SK-N-SH treated with all-trans-retinoic acid at 6 μM for 48 hours (cell line): ENCODE measurements at regions not wholly inside any gene's neighbourhood (a gene's known extent, or its start where the extent isn't known, plus 50 kb on each side); places are given as distances from the start of the nearest gene placed in this dataset.

Source experiments
- ESRRG ChIP-seq: fragments of 250-450 bp; sonication (Bioruptor Pico); IDR thresholded peaks from 2 replicates; pipeline ENCODE4 v1.6.1; 2021; ENCODE audit warnings: mild to moderate bottlenecking
- GLIS3 ChIP-seq: fragments of 250-450 bp; sonication (Bioruptor Pico); IDR thresholded peaks from 2 replicates; pipeline ENCODE4 v1.5.0; 2020; ENCODE audit warnings: mild to moderate bottlenecking, moderate library complexity
- OSR1 ChIP-seq: fragments of 250-450 bp; sonication (Bioruptor Pico); IDR thresholded peaks from 2 replicates; pipeline ENCODE4 v1.8.0; 2022; ENCODE audit warnings: moderate library complexity, mild to moderate bottlenecking, inconsistent platforms
- RARB ChIP-seq: fragments of 250-450 bp; sonication (Bioruptor Pico); IDR thresholded peaks from 2 replicates; pipeline ENCODE4 v1.8.0; 2021; ENCODE audit warnings: mild to moderate bottlenecking, moderate library complexity
- ZC3H10 ChIP-seq: fragments of 250-450 bp; sonication (Bioruptor Pico); IDR thresholded peaks from 2 replicates; pipeline ENCODE4 v1.5.1; 2021; ENCODE audit warnings: mild to moderate bottlenecking, moderate library complexity
- ZFP30 ChIP-seq: fragments of 450-650 bp; formaldehyde crosslinking; IDR thresholded peaks from 2 replicates; pipeline ENCODE4 v1.5.0; 2022; ENCODE audit warnings: mild to moderate bottlenecking, moderate library complexity
- ZNF565 ChIP-seq: fragments of 450-650 bp; formaldehyde crosslinking; conservative IDR thresholded peaks from 2 replicates; pipeline ENCODE4 v1.5.0; 2020; ENCODE audit warnings: low read depth, mild to moderate bottlenecking, moderate library complexity
- TF ChIP-seq, protein P1 (sequence below): fragments of 250-450 bp; sonication (Bioruptor Pico); IDR thresholded peaks from 2 replicates; pipeline ENCODE4 v1.8.0; 2020; ENCODE audit warnings: mild to moderate bottlenecking, moderate library complexity, borderline replicate concordance
- TF ChIP-seq, protein P2 (sequence below): fragments of 250-450 bp; sonication (Bioruptor Pico); IDR thresholded peaks from 2 replicates; pipeline ENCODE4 v1.5.1; 2020; ENCODE audit warnings: low read depth, mild to moderate bottlenecking, moderate library complexity

DNA sequence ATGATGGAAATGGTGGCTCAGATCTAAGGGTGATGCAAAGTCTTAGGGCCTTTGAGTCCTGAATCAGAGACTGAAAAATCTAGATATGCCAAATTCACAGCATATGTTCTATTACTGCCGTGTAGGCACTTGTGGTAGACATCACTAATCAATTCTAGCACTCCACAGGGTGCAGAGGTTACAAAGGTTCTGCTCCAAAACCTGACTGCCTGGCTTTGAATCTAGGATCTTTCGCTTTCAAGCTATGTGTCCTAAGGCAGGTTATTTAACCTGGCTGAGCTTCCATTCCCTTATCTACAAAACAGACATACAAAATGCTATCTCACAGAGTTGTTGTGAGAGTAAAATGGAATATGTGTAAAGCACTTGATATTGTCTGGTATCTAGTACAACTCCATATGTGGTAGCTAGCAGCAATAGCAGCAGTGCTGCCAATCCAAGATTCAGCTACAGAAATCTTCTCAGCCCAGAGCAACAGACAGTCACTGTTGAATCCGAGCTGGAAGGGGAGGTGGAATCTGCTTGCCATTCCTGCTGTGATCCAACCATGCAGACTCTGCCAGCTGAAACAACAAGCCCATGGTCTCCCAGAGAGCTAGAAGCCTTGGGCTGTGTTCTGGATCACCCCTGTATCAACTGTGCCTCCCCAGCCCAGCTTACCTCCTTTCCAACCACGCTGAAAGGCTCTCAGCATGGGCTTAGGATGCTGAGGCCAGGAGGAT, 206.9 kb downstream of the TFAP2C start:
- TF ChIP-seq, protein P1, sequence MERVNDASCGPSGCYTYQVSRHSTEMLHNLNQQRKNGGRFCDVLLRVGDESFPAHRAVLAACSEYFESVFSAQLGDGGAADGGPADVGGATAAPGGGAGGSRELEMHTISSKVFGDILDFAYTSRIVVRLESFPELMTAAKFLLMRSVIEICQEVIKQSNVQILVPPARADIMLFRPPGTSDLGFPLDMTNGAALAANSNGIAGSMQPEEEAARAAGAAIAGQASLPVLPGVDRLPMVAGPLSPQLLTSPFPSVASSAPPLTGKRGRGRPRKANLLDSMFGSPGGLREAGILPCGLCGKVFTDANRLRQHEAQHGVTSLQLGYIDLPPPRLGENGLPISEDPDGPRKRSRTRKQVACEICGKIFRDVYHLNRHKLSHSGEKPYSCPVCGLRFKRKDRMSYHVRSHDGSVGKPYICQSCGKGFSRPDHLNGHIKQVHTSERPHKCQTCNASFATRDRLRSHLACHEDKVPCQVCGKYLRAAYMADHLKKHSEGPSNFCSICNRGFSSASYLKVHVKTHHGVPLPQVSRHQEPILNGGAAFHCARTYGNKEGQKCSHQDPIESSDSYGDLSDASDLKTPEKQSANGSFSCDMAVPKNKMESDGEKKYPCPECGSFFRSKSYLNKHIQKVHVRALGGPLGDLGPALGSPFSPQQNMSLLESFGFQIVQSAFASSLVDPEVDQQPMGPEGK (CRISPR knock-in tag), result no peak
- TF ChIP-seq, protein P2, sequence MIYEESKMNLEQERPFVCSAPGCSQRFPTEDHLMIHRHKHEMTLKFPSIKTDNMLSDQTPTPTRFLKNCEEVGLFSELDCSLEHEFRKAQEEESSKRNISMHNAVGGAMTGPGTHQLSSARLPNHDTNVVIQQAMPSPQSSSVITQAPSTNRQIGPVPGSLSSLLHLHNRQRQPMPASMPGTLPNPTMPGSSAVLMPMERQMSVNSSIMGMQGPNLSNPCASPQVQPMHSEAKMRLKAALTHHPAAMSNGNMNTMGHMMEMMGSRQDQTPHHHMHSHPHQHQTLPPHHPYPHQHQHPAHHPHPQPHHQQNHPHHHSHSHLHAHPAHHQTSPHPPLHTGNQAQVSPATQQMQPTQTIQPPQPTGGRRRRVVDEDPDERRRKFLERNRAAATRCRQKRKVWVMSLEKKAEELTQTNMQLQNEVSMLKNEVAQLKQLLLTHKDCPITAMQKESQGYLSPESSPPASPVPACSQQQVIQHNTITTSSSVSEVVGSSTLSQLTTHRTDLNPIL (CRISPR knock-in tag), result no peak
- TF ChIP-seq ZC3H10 (CRISPR knock-in tag) (no peak), OSR1 (no peak), ZFP30 (CRISPR knock-in tag) (no peak), ESRRG (no peak), ZNF565 (CRISPR knock-in tag) (no peak), RARB (CRISPR knock-in tag) (no peak), GLIS3 (CRISPR knock-in tag) (no peak)
